ENCODE measurements at regions not wholly inside any gene's neighbourhood (a gene's known extent, or its start where the extent isn't known, plus 50 kb on each side); places are given as distances from the start of the nearest gene placed in this dataset.

DNA sequence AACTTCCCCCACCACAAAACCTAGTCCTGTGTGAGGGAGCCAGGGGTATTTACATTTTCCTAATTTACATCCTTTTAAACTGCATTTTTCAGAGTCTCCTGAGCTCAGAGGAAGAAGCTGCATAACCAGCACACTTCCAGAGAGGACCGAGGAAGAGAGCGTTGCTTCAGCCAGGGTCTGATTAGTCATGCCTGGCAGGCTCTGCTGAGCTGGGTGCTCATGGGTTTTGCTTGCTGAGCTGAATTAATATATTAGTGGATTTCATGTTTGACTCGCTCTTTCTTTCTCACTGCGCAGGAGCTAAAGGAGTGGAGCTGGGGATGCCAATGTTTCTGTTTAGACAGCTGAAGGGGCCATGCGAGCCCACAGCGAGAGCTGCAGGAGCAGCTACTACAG lies 539.3 kb upstream of the B3GAT1 start:
- Histone ChIP-seq H3K27me3 (ENCODE audit: insufficient read depth, low read length) (no peaks in the 10 kb centered on the region), H3K9ac (ENCODE audit: low read length) (peak overlapping the region; percentile 41), H4K20me1 (ENCODE audit: insufficient read depth, low read length) (no peaks in the 10 kb centered on the region), H3K36me3 (ENCODE audit: insufficient read depth, low read length) (no peaks in the 10 kb centered on the region), H2AFZ (ENCODE audit: low read depth, low read length) (peak overlapping the region; percentile 36), H3K4me3 (ENCODE audit: insufficient read depth, low read depth, low read length) (peak overlapping the region; percentile 30), H3K79me2 (ENCODE audit: insufficient read depth, low read length) (no peaks in the 10 kb centered on the region), H3K4me2 (ENCODE audit: low read length) (peak overlapping the region; percentile 81), H3K9me3 (ENCODE audit: insufficient read depth, low read depth, low read length) (no peaks in the 10 kb centered on the region), H3K27ac (ENCODE audit: low read depth, low read length) (peak overlapping the region; percentile 88), H3K4me1 (ENCODE audit: insufficient read depth, low read length) (peaks cover 35% of the 10 kb centered on the region)
- TF ChIP-seq, protein P1, sequence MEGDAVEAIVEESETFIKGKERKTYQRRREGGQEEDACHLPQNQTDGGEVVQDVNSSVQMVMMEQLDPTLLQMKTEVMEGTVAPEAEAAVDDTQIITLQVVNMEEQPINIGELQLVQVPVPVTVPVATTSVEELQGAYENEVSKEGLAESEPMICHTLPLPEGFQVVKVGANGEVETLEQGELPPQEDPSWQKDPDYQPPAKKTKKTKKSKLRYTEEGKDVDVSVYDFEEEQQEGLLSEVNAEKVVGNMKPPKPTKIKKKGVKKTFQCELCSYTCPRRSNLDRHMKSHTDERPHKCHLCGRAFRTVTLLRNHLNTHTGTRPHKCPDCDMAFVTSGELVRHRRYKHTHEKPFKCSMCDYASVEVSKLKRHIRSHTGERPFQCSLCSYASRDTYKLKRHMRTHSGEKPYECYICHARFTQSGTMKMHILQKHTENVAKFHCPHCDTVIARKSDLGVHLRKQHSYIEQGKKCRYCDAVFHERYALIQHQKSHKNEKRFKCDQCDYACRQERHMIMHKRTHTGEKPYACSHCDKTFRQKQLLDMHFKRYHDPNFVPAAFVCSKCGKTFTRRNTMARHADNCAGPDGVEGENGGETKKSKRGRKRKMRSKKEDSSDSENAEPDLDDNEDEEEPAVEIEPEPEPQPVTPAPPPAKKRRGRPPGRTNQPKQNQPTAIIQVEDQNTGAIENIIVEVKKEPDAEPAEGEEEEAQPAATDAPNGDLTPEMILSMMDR (IDR thresholded peaks at IDR 0.05; ENCODE audit: insufficient read depth, low read depth, low read length): no peak
- TF ChIP-seq EZH2 (IDR thresholded peaks at IDR 0.05; ENCODE audit: insufficient read depth, low read length): no peak
- no peak overlapping the region for H3K4me3 Mint-ChIP-seq (ENCODE audit: unreplicated experiment)
- H3K9me3 Mint-ChIP-seq (ENCODE audit: unreplicated experiment): no peaks in the 10 kb centered on the region
- DNase-seq (ENCODE audit: low read depth): peak; percentile 71
- peaks cover 2% of the 10 kb centered on the region for H3K36me3 Mint-ChIP-seq (ENCODE audit: low read depth, unreplicated experiment)
- peak overlapping the region; percentile 36 for H3K27ac Mint-ChIP-seq (ENCODE audit: unreplicated experiment)
- peak; percentile 71 for FAIRE-seq
- H3K4me1 Mint-ChIP-seq (ENCODE audit: low read depth, unreplicated experiment): peaks cover 37% of the 10 kb centered on the region
- peaks cover 6% of the 10 kb centered on the region for H3K27me3 Mint-ChIP-seq (ENCODE audit: low read depth, unreplicated experiment)

DNA sequence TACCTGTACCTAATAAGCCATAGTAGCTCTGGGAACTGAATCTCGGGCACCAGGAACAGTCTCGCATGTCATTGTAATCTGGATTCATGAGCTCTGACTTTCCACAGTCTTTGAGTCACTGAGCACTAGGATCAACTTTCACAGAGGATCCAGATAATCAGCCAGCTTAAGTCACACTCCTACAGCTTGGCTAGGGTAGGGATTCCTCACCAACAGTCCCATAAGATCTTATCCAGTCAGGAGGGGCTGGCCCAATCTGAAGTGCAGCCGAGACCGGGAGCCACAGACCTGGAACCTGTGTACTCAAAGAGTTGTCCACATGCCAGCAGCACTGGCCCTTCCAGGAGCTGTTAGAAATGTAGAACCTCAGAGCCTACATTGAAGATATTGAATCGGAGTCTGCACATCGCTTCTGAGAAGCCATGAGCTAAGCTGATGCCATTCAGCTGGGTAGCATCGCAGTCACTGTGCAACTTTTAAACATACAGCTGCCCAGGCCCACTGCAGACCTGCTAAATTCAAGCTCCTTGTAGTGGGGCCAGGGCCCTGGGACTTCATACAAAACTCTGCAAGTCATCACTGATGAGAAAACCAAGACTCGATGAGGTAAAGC lies 538.8 kb upstream of the B3GAT1 start:
- Mint-ChIP-seq H3K9me3 (ENCODE audit: unreplicated experiment) (no peaks in the 10 kb centered on the region), H3K36me3 (ENCODE audit: low read depth, unreplicated experiment) (peaks cover 2% of the 10 kb centered on the region), H3K4me1 (ENCODE audit: low read depth, unreplicated experiment) (peaks cover 38% of the 10 kb centered on the region), H3K4me3 (ENCODE audit: unreplicated experiment) (no peak overlapping the region), H3K27me3 (ENCODE audit: low read depth, unreplicated experiment) (peaks cover 1% of the 10 kb centered on the region), H3K27ac (ENCODE audit: unreplicated experiment) (peak overlapping the region; percentile 36)
- no peaks in the 10 kb centered on the region for H4K20me1 ChIP-seq (ENCODE audit: insufficient read depth, low read length)
- FAIRE-seq (no peak), DNase-seq (ENCODE audit: low read depth) (peak; percentile 72)
- H3K27me3 ChIP-seq (ENCODE audit: insufficient read depth, low read length): no peaks in the 10 kb centered on the region
- H3K27ac ChIP-seq (ENCODE audit: low read depth, low read length): peak overlapping the region; percentile 88
- peak overlapping the region; percentile 30 for H3K4me3 ChIP-seq (ENCODE audit: insufficient read depth, low read depth, low read length)
- H3K4me1 ChIP-seq (ENCODE audit: insufficient read depth, low read length): peaks cover 35% of the 10 kb centered on the region
- TF ChIP-seq, protein P1 (IDR thresholded peaks at IDR 0.05; ENCODE audit: insufficient read depth, low read depth, low read length): no peak
- TF ChIP-seq EZH2 (IDR thresholded peaks at IDR 0.05; ENCODE audit: insufficient read depth, low read length): no peak
- no peaks in the 10 kb centered on the region for H3K9me3 ChIP-seq (ENCODE audit: insufficient read depth, low read depth, low read length)
- no peaks in the 10 kb centered on the region for H3K36me3 ChIP-seq (ENCODE audit: insufficient read depth, low read length)
- H3K79me2 ChIP-seq (ENCODE audit: insufficient read depth, low read length): no peaks in the 10 kb centered on the region
- no peak overlapping the region for H2AFZ ChIP-seq (ENCODE audit: low read depth, low read length)
- peak overlapping the region; percentile 81 for H3K4me2 ChIP-seq (ENCODE audit: low read length)
- peak overlapping the region; percentile 41 for H3K9ac ChIP-seq (ENCODE audit: low read length)

Measured in astrocyte (in vitro differentiated cells and primary cell).